ENCODE measurements at regions not wholly inside any gene's neighbourhood (a gene's known extent, or its start where the extent isn't known, plus 50 kb on each side); places are given as distances from the start of the nearest gene placed in this dataset.

DNA sequence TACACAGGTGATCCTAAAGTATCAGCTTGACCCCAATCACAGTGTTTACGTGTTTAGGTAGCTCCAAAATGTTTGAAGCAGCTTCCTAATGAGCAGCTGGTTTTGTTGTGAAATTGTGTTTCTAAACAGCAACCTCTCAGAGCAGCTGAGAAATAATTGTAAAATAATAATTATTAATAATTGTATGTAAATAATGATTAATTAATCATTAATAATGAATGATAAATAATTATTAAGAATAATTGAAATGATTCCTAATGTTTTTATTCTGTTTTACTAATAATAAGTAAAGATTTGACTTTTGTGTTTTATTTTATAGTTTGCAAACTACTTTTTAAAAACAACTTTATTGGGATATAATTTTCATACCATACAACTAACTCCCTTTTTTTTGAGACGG is 182.2 kb downstream of the URB2 start:
- no peak overlapping the region for H2BK15ac ChIP-seq (ENCODE audit: low read depth, poor library complexity, severe bottlenecking)
- no peak overlapping the region for H3K23ac ChIP-seq (ENCODE audit: low read length in 2 of 2)
- H3K4me1 ChIP-seq (ENCODE audit: control insufficient read depth, insufficient read depth, low read depth, low read length) = no peaks in the 10 kb centered on the region
- H3K4ac ChIP-seq (ENCODE audit: low read depth in 1 of 2, low read length in 2 of 2) = no peak overlapping the region
- no peak overlapping the region for H3K9ac ChIP-seq (ENCODE audit: low read length)
- H3K27me3 ChIP-seq (ENCODE audit: control insufficient read depth in 1 of 2, insufficient read depth in 1 of 2, low read length in 2 of 2) = no peaks in the 10 kb centered on the region
- no peak overlapping the region for H2BK120ac ChIP-seq (ENCODE audit: low read depth, low read length)
- no peak overlapping the region for H2BK5ac ChIP-seq (ENCODE audit: low read depth, low read length, poor library complexity, severe bottlenecking)
- H3K14ac ChIP-seq (ENCODE audit: low read length in 2 of 2) = no peak overlapping the region
- 68% methylated on average over 2 of the region's 2 CpGs for WGBS
- no peak overlapping the region for H2AFZ ChIP-seq (ENCODE audit: low read depth, low read length)
- H3K4me3 ChIP-seq (ENCODE audit: insufficient read depth in 1 of 2, low read depth in 1 of 2, low read length in 2 of 2) = no peak overlapping the region
- no peak overlapping the region for H4K91ac ChIP-seq (ENCODE audit: low read length)
- no peak overlapping the region for H2AK5ac ChIP-seq (ENCODE audit: low read length, severe bottlenecking)
- no peak overlapping the region for H2BK12ac ChIP-seq (ENCODE audit: low read length in 2 of 2)
- no peaks in the 10 kb centered on the region for H3K79me1 ChIP-seq (replicated peaks; ENCODE audit: low read length, poor library complexity, severe bottlenecking)
- no peak overlapping the region for H3K27ac ChIP-seq (ENCODE audit: low read length, poor library complexity, severe bottlenecking)
- no peaks in the 10 kb centered on the region for H3K36me3 ChIP-seq (ENCODE audit: control insufficient read depth in 1 of 2, insufficient read depth in 2 of 2, low read depth in 1 of 2, low read length in 2 of 2)
- H4K8ac ChIP-seq (ENCODE audit: low read length) = no peak overlapping the region
- no peak for DNase-seq
- peaks cover 30% of the 10 kb centered on the region for H3K9me3 ChIP-seq (ENCODE audit: control insufficient read depth, low read length)
- H3K4me2 ChIP-seq (ENCODE audit: low read length, poor library complexity, severe bottlenecking) = no peak overlapping the region
- H3K18ac ChIP-seq (ENCODE audit: low read depth in 1 of 2, low read length in 2 of 2) = no peak overlapping the region

DNA sequence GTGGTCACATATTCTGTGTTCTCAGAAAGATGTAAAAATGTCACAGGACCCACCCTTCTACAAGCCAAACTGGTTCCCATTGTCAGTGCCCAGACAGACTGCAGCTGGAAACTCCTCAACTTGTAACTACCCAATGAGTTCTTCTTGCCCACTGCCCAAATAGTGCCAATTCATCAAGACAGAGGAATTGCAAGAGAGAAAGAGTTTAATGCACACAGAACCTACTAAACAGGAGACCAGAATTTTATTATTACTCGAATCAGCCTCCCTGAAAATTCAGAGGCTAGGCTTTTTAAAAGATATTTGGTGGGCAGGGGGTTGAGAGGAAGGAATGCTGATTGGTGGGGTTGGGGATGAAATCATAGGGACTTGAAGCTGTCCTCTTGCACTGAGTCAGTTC is 184.1 kb downstream of the URB2 start:
- Histone ChIP-seq H3K9ac (ENCODE audit: low read length) (no peak overlapping the region), H3K4me3 (ENCODE audit: insufficient read depth in 1 of 2, low read depth in 1 of 2, low read length in 2 of 2) (no peak overlapping the region), H2AK5ac (ENCODE audit: low read length, severe bottlenecking) (no peak overlapping the region), H3K23ac (ENCODE audit: low read length in 2 of 2) (no peak overlapping the region), H3K27me3 (ENCODE audit: control insufficient read depth in 1 of 2, insufficient read depth in 1 of 2, low read length in 2 of 2) (peaks cover 0 to 1% of the 10 kb centered on the region in 2 experiments), H3K4me2 (ENCODE audit: low read length, poor library complexity, severe bottlenecking) (no peak overlapping the region), H2BK15ac (ENCODE audit: low read depth, poor library complexity, severe bottlenecking) (no peak overlapping the region), H3K4ac (ENCODE audit: low read depth in 1 of 2, low read length in 2 of 2) (no peak overlapping the region), H2BK120ac (ENCODE audit: low read depth, low read length) (no peak overlapping the region), H3K14ac (ENCODE audit: low read length in 2 of 2) (no peak overlapping the region), H3K79me1 (replicated peaks; ENCODE audit: low read length, poor library complexity, severe bottlenecking) (no peaks in the 10 kb centered on the region), H2AFZ (ENCODE audit: low read depth, low read length) (no peak overlapping the region), H2BK12ac (ENCODE audit: low read length in 2 of 2) (no peak overlapping the region), H2BK5ac (ENCODE audit: low read depth, low read length, poor library complexity, severe bottlenecking) (no peak overlapping the region), H4K8ac (ENCODE audit: low read length) (no peak overlapping the region), H3K18ac (ENCODE audit: low read depth in 1 of 2, low read length in 2 of 2) (no peak overlapping the region), H3K9me3 (ENCODE audit: control insufficient read depth, low read length) (peaks cover 23% of the 10 kb centered on the region), H3K36me3 (ENCODE audit: control insufficient read depth in 1 of 2, insufficient read depth in 2 of 2, low read depth in 1 of 2, low read length in 2 of 2) (no peaks in the 10 kb centered on the region), H3K27ac (ENCODE audit: low read length, poor library complexity, severe bottlenecking) (no peak overlapping the region), H4K91ac (ENCODE audit: low read length) (no peak overlapping the region), H3K4me1 (ENCODE audit: control insufficient read depth, insufficient read depth, low read depth, low read length) (no peaks in the 10 kb centered on the region)
- 50% methylated on average over 1 of the region's 1 CpG for WGBS
- DNase-seq = no peak

DNA sequence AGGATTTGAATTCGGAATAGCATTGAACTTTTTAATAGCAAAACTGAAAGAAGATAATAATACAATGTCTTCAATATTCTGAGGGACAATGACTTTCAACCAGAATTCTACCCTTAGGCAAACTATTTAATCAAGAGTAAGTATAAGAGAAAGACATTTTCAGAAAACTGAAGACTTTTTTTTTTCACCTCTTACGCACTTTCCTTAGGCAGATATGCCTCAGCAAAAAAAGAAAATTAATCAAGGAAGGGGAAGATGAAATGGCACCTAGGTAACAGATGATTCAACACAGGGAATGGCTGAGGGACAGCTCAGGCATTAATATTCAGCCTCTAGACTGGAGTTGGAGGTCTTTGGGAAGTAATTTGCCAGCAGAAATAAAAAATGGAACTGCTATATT is 184.9 kb downstream of the URB2 start:
- H3K23ac ChIP-seq (ENCODE audit: low read length in 2 of 2) = no peak overlapping the region
- H3K18ac ChIP-seq (ENCODE audit: low read depth in 1 of 2, low read length in 2 of 2) = no peak overlapping the region
- no peak overlapping the region for H3K4me3 ChIP-seq (ENCODE audit: insufficient read depth in 1 of 2, low read depth in 1 of 2, low read length in 2 of 2)
- H4K8ac ChIP-seq (ENCODE audit: low read length) = no peak overlapping the region
- no peak overlapping the region for H3K14ac ChIP-seq (ENCODE audit: low read length in 2 of 2)
- no peaks in the 10 kb centered on the region for H3K36me3 ChIP-seq (ENCODE audit: control insufficient read depth in 1 of 2, insufficient read depth in 2 of 2, low read depth in 1 of 2, low read length in 2 of 2)
- no peaks in the 10 kb centered on the region for H3K79me1 ChIP-seq (replicated peaks; ENCODE audit: low read length, poor library complexity, severe bottlenecking)
- H2BK12ac ChIP-seq (ENCODE audit: low read length in 2 of 2) = no peak overlapping the region
- DNase-seq = no peak
- H3K4me1 ChIP-seq (ENCODE audit: control insufficient read depth, insufficient read depth, low read depth, low read length) = no peaks in the 10 kb centered on the region
- H3K4me2 ChIP-seq (ENCODE audit: low read length, poor library complexity, severe bottlenecking) = no peak overlapping the region
- no peak overlapping the region for H2BK120ac ChIP-seq (ENCODE audit: low read depth, low read length)
- H3K9ac ChIP-seq (ENCODE audit: low read length) = no peak overlapping the region
- H3K27ac ChIP-seq (ENCODE audit: low read length, poor library complexity, severe bottlenecking) = no peak overlapping the region
- H2BK5ac ChIP-seq (ENCODE audit: low read depth, low read length, poor library complexity, severe bottlenecking) = no peak overlapping the region
- no peak overlapping the region for H3K4ac ChIP-seq (ENCODE audit: low read depth in 1 of 2, low read length in 2 of 2)
- H2AFZ ChIP-seq (ENCODE audit: low read depth, low read length) = no peak overlapping the region
- no peak overlapping the region for H2BK15ac ChIP-seq (ENCODE audit: low read depth, poor library complexity, severe bottlenecking)
- peaks cover 17% of the 10 kb centered on the region for H3K9me3 ChIP-seq (ENCODE audit: control insufficient read depth, low read length)
- 78% methylated on average over 1 of the region's 2 CpGs for WGBS
- H3K27me3 ChIP-seq (ENCODE audit: control insufficient read depth in 1 of 2, insufficient read depth in 1 of 2, low read length in 2 of 2) = peaks cover 2 to 3% of the 10 kb centered on the region in 2 experiments
- H2AK5ac ChIP-seq (ENCODE audit: low read length, severe bottlenecking) = no peak overlapping the region
- no peak overlapping the region for H4K91ac ChIP-seq (ENCODE audit: low read length)

DNA sequence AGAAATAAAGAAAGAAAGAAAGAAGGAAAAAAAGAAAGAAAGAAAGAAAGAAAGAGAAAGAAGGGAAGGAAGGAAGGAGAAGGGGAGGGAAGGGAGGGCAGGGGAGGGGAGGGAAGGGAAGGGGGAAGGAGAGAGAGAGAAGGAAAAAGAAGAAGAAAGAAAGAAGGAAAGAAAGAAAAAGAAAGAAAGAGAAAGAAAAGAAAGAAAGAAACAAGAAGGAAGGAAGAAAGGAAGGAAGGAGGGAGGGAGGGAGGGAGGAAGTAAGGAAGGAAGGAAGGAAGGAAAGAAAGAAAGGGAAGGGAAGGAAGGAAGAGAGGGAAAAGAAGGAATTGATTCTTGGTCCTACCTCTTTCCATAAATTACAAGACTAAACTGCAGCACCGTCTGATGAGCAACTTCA is 186.1 kb downstream of the URB2 start:
- H3K4ac ChIP-seq (ENCODE audit: low read depth in 1 of 2, low read length in 2 of 2) = no peak overlapping the region
- H4K8ac ChIP-seq (ENCODE audit: low read length) = no peak overlapping the region
- H2BK15ac ChIP-seq (ENCODE audit: low read depth, poor library complexity, severe bottlenecking) = no peak overlapping the region
- H2AK5ac ChIP-seq (ENCODE audit: low read length, severe bottlenecking) = no peak overlapping the region
- DNase-seq = no peak
- 86% methylated on average over 1 of the region's 1 CpG for WGBS
- no peak overlapping the region for H3K27ac ChIP-seq (ENCODE audit: low read length, poor library complexity, severe bottlenecking)
- H3K36me3 ChIP-seq (ENCODE audit: control insufficient read depth in 1 of 2, insufficient read depth in 2 of 2, low read depth in 1 of 2, low read length in 2 of 2) = no peaks in the 10 kb centered on the region
- no peak overlapping the region for H2BK5ac ChIP-seq (ENCODE audit: low read depth, low read length, poor library complexity, severe bottlenecking)
- no peak overlapping the region for H2AFZ ChIP-seq (ENCODE audit: low read depth, low read length)
- H3K9ac ChIP-seq (ENCODE audit: low read length) = no peak overlapping the region
- peaks cover 17% of the 10 kb centered on the region for H3K9me3 ChIP-seq (ENCODE audit: control insufficient read depth, low read length)
- H3K4me3 ChIP-seq (ENCODE audit: insufficient read depth in 1 of 2, low read depth in 1 of 2, low read length in 2 of 2) = no peak overlapping the region
- H3K18ac ChIP-seq (ENCODE audit: low read depth in 1 of 2, low read length in 2 of 2) = no peak overlapping the region
- H3K4me2 ChIP-seq (ENCODE audit: low read length, poor library complexity, severe bottlenecking) = no peak overlapping the region
- no peak overlapping the region for H2BK12ac ChIP-seq (ENCODE audit: low read length in 2 of 2)
- H3K79me1 ChIP-seq (replicated peaks; ENCODE audit: low read length, poor library complexity, severe bottlenecking) = no peaks in the 10 kb centered on the region
- no peak overlapping the region for H2BK120ac ChIP-seq (ENCODE audit: low read depth, low read length)
- H4K91ac ChIP-seq (ENCODE audit: low read length) = no peak overlapping the region
- H3K4me1 ChIP-seq (ENCODE audit: control insufficient read depth, insufficient read depth, low read depth, low read length) = no peaks in the 10 kb centered on the region
- peaks cover 3 to 6% of the 10 kb centered on the region in 2 experiments for H3K27me3 ChIP-seq (ENCODE audit: control insufficient read depth in 1 of 2, insufficient read depth in 1 of 2, low read length in 2 of 2)
- no peak overlapping the region for H3K14ac ChIP-seq (ENCODE audit: low read length in 2 of 2)
- no peak overlapping the region for H3K23ac ChIP-seq (ENCODE audit: low read length in 2 of 2)

Data from mesenchymal stem cell (in vitro differentiated cells and primary cell).